B cell (primary cell): ENCODE measurements at regions not wholly inside any gene's neighbourhood (a gene's known extent, or its start where the extent isn't known, plus 50 kb on each side); places are given as distances from the start of the nearest gene placed in this dataset.

Source experiments
- ATAC-seq: fragments of 200-7000 bp; cut with Tn5 transposase; one replicate; pipeline ENCODE4 v1.10.0; 2021; ENCODE audit warnings: low read depth, mild to moderate bottlenecking, moderate number of reproducible peaks, moderate library complexity
- CTCF ChIA-PET: fragments of 350-600 bp; sonication (Branson Sonifier 250); formaldehyde crosslinking; loops from one replicate; lab custom pipeline; 2021; ENCODE audit warnings: antibody characterized with exemption, inconsistent platforms; lab: Charles Lee
- POLR2A ChIA-PET: fragments of 350-600 bp; sonication (Branson Sonifier 250); formaldehyde crosslinking; loops from one replicate; lab custom pipeline; 2021; ENCODE audit warnings: antibody characterized with exemption; lab: Charles Lee
- DNase-seq: peaks from one replicate; pipeline ENCODE4 v3.0.0; 2013
- H2AFZ ChIP-seq: 2 replicates; pipeline ENCODE4 v1.6.1; 2012; ENCODE audit warnings: mild to moderate bottlenecking, low read depth, low read length; ENCODE audit not compliant: insufficient read depth, poor library complexity, severe bottlenecking
- H3K27ac ChIP-seq, 2 donors: 1 replicate in 1 of 2; 2 replicates in 1 of 2; pipeline ENCODE4 v1.5.1; 2012 to 2013; ENCODE audit warnings: low read length in 2 of 2, mild to moderate bottlenecking in 2 of 2, moderate library complexity in 1 of 2
- H3K27me3 ChIP-seq, 4 experiments: fragments of 200-600 bp in 1 of 4; sonication (generic) in 1 of 4; replicated peaks in 1 of 4; 1 replicate in 2 of 4; 2 replicates in 2 of 4; pipeline versions ENCODE4 v1.6.1 to v1.7.0; 2013 to 2016; ENCODE audit warnings: low read length in 3 of 4, mild to moderate bottlenecking in 2 of 4, mixed read lengths in 1 of 4, moderate library complexity in 1 of 4; ENCODE audit not compliant: insufficient read depth in 4 of 4, control insufficient read depth in 3 of 4; ENCODE audit errors: control extremely low read depth in 1 of 4
- H3K36me3 ChIP-seq, 2 experiments: replicated peaks in 1 of 2; 1 replicate in 1 of 2; 2 replicates in 1 of 2; pipeline versions ENCODE4 v1.6.1 to v1.7.1; 2013; ENCODE audit warnings: low read length in 1 of 2; ENCODE audit not compliant: insufficient read depth in 2 of 2, control insufficient read depth in 1 of 2; ENCODE audit errors: control extremely low read depth in 1 of 2, extremely low read depth in 1 of 2
- H3K4me1 ChIP-seq, 2 donors: fragments of 200-600 bp in 1 of 2; sonication (generic) in 1 of 2; 1 replicate in 1 of 2; 2 replicates in 1 of 2; pipeline versions ENCODE4 v1.5.1 to v1.6.1; 2013 to 2017; ENCODE audit warnings: low read length in 2 of 2; ENCODE audit not compliant: control insufficient read depth in 2 of 2, insufficient read depth in 2 of 2
- H3K4me2 ChIP-seq: replicated peaks from 2 replicates; pipeline ENCODE3; 2012; ENCODE audit warnings: mild to moderate bottlenecking, low read depth, low read length; ENCODE audit not compliant: poor library complexity, severe bottlenecking
- H3K4me3 ChIP-seq, 5 experiments: fragments of 200-600 bp in 1 of 5; sonication (generic) in 1 of 5; 1 replicate in 3 of 5; 2 replicates in 2 of 5; pipeline versions ENCODE4 v1.5.1 to v1.7.0; 2011 to 2016; ENCODE audit warnings: low read length in 4 of 5, mild to moderate bottlenecking in 4 of 5, low read depth in 2 of 5, control low read depth in 1 of 5, moderate library complexity in 1 of 5; ENCODE audit not compliant: insufficient read depth in 1 of 5; ENCODE audit errors: control extremely low read depth in 1 of 5, extremely low read depth in 1 of 5
- H3K79me2 ChIP-seq: fragments of 200-600 bp; sonication (generic); one replicate; pipeline ENCODE4 v1.6.0; 2016; ENCODE audit warnings: low read length; ENCODE audit not compliant: control insufficient read depth, insufficient read depth
- H3K9ac ChIP-seq: fragments of 200-600 bp; sonication (generic); 2 replicates; pipeline ENCODE4 v1.6.1; 2017; ENCODE audit warnings: mild to moderate bottlenecking, low read length, moderate library complexity
- H3K9me3 ChIP-seq, 3 donors: one replicate each; pipeline versions ENCODE4 v1.6.1 to v1.7.1; 2013; ENCODE audit warnings: low read length in 2 of 3; ENCODE audit not compliant: control insufficient read depth in 2 of 3, insufficient read depth in 1 of 3; ENCODE audit errors: control extremely low read depth in 1 of 3
- H4K20me1 ChIP-seq: 2 replicates; pipeline ENCODE4 v1.6.0; 2012; ENCODE audit warnings: mild to moderate bottlenecking, low read length; ENCODE audit not compliant: insufficient read depth, control insufficient read depth, poor library complexity, severe bottlenecking
- H3K27ac Mint-ChIP-seq: one replicate; pipeline ENCODE4 v1.8.0; 2021; ENCODE audit warnings: mixed read lengths
- H3K27me3 Mint-ChIP-seq: one replicate; pipeline ENCODE4 v1.8.0; 2021; ENCODE audit warnings: mixed read lengths
- H3K4me1 Mint-ChIP-seq: one replicate; pipeline ENCODE4 v1.8.0; 2021; ENCODE audit warnings: mixed read lengths
- H3K4me3 Mint-ChIP-seq: one replicate; pipeline ENCODE4 v1.8.0; 2021; ENCODE audit warnings: mixed read lengths
- H3K9me3 Mint-ChIP-seq: one replicate; pipeline ENCODE4 v1.8.0; 2022; ENCODE audit warnings: mixed read lengths; ENCODE audit not compliant: insufficient read depth
- CTCF ChIP-seq: fragments of 200-600 bp; IDR thresholded peaks from one replicate; pipeline ENCODE4 v1.8.0; 2022; ENCODE audit warnings: antibody characterized with exemption, mild to moderate bottlenecking
- EZH2 ChIP-seq: IDR thresholded peaks from 2 replicates; pipeline ENCODE4 v1.6.1; 2012; ENCODE audit warnings: borderline replicate concordance, low read depth, mild to moderate bottlenecking, moderate library complexity, low read length; ENCODE audit not compliant: insufficient read depth, poor library complexity, severe bottlenecking
- WGBS: methylation state at CpG from one replicate; pipeline ENCODE4 v1.1.5; 2013; ENCODE audit warnings: missing lambda C conversion rate; ENCODE audit not compliant: insufficient coverage; 5-methylcytosine and 5-hydroxymethylcytosine counted together
- intact Hi-C: fragments of 100-400 bp; cut with micrococcal nuclease; formaldehyde crosslinking; loops from one replicate; pipeline ENCODE4 v1.10.0; 2022

DNA sequence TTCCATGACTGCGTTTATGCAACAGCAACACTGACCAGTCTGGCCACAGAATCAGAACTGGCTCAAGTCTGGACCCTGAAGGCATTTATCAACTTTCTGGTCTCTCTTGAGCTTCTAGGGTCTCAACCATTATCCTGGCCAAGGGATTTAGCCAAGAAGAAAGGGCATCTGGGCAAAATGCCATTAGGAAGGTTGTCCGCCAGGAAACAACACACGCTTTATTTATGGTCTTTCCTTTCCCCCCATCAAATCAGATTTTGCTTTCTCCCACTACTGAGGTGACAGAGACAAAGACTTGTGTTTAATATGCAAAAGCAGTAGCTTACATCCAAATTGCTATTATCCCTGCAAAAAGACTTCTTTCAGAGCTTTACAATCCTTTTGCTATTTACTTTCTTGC is 81.6 kb upstream of the PPP2R5A start:
- Histone ChIP-seq H2AFZ (no peak overlapping the region), H3K4me2 (no peak overlapping the region), H3K4me1 (no peaks in the 10 kb centered on the region), H3K9me3 (peaks cover 0 to 3% (median 0%) of the 10 kb centered on the region in 3 donors), H3K27ac (no peak overlapping the region), H4K20me1 (no peaks in the 10 kb centered on the region), H3K9ac (no peak overlapping the region), H3K79me2 (no peaks in the 10 kb centered on the region), H3K27me3 (no peaks in the 10 kb centered on the region), H3K4me3 (no peak overlapping the region), H3K36me3 (no peaks in the 10 kb centered on the region)
- 83% methylated on average over 1 of the region's 3 CpGs for WGBS
- TF ChIP-seq EZH2 = no peak
- no peak for TF ChIP-seq CTCF
- intact Hi-C loops = no loop called here
- Mint-ChIP-seq H3K4me3 (no peak overlapping the region), H3K27ac (no peak overlapping the region), H3K27me3 (peaks cover 12% of the 10 kb centered on the region), H3K9me3 (no peaks in the 10 kb centered on the region), H3K4me1 (no peaks in the 10 kb centered on the region)
- ATAC-seq (no peak), DNase-seq (no peak)
- CTCF ChIA-PET = no interaction called here
- POLR2A ChIA-PET = no interaction called here

GRCh38 chr1:212205006-212205405 is 80.2 kb upstream of the PPP2R5A start:
- Histone ChIP-seq H3K27me3 (no peaks in the 10 kb centered on the region), H3K9me3 (peaks cover 0 to 3% (median 0%) of the 10 kb centered on the region in 3 donors), H3K36me3 (no peaks in the 10 kb centered on the region), H3K27ac (no peak overlapping the region), H3K4me3 (no peak overlapping the region), H3K4me1 (no peaks in the 10 kb centered on the region), H4K20me1 (no peaks in the 10 kb centered on the region), H3K79me2 (no peaks in the 10 kb centered on the region), H3K9ac (no peak overlapping the region), H3K4me2 (no peak overlapping the region), H2AFZ (no peak overlapping the region)
- CTCF ChIA-PET = no interaction called here
- no peak overlapping the region for H3K27ac Mint-ChIP-seq
- DNase-seq (no peak), ATAC-seq (no peak)
- H3K9me3 Mint-ChIP-seq = no peaks in the 10 kb centered on the region
- intact Hi-C loops = no loop called here
- H3K4me1 Mint-ChIP-seq = no peaks in the 10 kb centered on the region
- no CpG with 5 or more reads among the region's 1 CpG for WGBS
- POLR2A ChIA-PET = no interaction called here
- TF ChIP-seq EZH2 (no peak), CTCF (no peak)
- no peak overlapping the region for H3K4me3 Mint-ChIP-seq
- H3K27me3 Mint-ChIP-seq = peaks cover 18% of the 10 kb centered on the region
